ENCODE measurements at regions not wholly inside any gene's neighbourhood (a gene's known extent, or its start where the extent isn't known, plus 50 kb on each side); places are given as distances from the start of the nearest gene placed in this dataset.
"Not testable (repeated sequence)": the region's sequence is repeated elsewhere in the genome, so short reads cannot be mapped to it uniquely, and the experiment has no call there.

DNA sequence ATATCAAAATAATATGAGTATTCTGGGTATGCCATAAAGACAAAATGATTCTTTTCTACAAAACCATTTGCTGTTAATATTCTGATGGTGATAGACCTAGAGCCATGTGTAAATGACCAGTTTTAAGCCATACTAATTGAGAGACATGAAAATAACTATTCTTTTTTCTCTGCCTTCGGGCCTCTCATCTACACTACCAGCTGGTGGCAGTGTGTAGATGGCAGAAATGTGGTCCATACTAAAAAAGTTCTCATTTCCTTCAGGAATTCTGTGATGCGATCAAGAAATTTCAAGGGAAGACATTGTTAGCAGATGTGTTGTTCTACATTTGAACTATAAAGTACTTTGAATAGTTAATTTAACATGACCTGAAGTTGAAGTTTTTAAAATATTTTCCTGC, 485.2 kb downstream of the TRIB2 start:
- DNase-seq (ENCODE audit: low read depth in 2 of 2): no peak

DNA sequence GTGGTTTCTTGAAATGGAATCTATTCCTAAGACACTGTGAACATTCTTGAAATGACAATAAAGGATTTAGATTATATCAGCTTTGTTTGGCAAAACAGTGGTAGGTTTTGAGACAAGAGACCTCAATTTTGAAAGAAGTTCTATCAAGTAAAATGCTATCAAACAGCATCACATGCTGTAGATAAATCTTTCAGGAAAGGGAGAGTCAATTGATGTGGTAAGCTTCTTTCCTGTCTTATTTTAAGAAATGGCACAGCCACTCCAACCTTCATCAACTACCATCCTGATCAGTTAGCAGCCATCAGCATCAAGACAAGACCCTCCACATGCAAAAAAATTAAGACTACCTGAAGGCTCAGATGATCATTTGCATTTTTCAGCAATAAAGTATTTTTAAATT, 495.4 kb downstream of the TRIB2 start:
- no peak for DNase-seq (ENCODE audit: low read depth in 2 of 2)

DNA sequence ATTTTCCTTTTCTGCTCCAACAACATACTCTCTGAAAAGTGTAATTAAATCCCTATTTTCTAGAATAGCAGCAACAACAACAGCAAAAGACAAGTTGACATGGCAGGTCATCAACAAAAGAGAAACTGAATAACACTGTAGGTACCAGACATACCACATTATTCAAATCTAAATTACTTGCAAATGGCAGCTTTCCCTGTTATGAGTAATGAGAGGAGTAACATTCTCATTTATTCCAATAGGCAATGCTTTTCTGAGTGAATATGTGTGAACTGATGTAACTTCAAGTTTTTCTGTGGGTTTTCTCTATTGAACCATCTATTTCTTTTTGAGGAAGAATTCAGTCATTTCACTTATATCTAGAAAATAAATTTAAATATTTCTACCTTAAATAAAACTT, 501.5 kb downstream of the TRIB2 start:
- DNase-seq (ENCODE audit: low read depth in 2 of 2): no peak

DNA sequence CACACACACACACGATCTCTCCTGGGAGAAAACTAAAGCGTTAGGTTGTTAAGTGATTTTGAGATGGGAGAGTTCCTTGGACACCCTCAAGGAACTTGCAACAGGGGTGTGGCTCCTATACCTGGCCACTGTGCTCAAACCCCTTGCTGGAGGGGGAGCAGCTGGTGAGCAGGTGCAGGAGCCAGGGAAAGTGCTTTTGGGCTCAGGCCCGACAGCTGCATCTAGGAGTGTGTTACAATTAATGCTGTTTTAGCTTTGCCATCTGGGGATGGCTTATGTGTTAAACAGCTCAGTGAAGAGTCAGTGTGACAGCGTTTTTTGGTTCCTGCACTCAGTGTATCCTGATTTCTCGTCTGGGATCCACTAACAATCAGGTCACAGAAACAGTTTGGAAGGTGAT, 510.8 kb downstream of the TRIB2 start:
- no peak for DNase-seq (ENCODE audit: low read depth in 2 of 2)

DNA sequence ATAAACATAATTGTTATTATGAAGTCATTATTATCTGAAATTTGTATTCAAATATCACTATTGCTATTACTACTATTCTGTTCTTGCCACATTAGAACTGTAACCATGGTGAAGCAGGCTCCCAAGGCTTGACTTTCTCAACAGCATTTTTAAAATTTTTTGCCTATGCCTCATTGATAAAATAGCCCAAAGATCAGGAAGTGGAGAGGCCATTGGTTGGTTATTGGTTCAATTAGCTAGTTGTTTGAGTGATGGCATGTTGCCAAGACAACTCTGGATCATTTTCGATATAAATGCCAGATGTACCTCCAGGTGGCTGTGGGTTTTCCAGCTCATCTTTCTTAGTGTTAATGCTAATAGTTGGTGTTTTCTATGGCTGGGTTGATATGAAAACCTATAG, 513.5 kb downstream of the TRIB2 start:
- no peak for DNase-seq (ENCODE audit: low read depth in 2 of 2)

DNA sequence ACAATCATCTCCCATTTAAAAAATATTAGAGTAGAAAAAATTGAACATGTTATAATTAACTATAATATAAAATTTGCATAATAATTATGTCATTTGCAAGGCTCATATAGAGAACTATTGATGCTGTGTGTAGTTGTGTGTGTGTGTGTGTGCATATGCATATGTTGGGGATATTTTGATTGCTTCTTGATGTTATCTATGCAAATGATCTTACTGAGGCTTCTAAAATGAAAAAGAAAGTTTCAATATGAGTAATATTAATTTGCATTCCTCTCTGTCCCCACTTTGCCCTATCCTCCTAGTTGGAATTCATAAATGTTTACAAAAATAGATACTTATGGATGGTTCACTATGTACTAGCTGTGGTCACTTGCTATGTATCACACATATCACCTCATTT, 523.3 kb downstream of the TRIB2 start:
- DNase-seq (ENCODE audit: low read depth in 2 of 2): no peak

DNA sequence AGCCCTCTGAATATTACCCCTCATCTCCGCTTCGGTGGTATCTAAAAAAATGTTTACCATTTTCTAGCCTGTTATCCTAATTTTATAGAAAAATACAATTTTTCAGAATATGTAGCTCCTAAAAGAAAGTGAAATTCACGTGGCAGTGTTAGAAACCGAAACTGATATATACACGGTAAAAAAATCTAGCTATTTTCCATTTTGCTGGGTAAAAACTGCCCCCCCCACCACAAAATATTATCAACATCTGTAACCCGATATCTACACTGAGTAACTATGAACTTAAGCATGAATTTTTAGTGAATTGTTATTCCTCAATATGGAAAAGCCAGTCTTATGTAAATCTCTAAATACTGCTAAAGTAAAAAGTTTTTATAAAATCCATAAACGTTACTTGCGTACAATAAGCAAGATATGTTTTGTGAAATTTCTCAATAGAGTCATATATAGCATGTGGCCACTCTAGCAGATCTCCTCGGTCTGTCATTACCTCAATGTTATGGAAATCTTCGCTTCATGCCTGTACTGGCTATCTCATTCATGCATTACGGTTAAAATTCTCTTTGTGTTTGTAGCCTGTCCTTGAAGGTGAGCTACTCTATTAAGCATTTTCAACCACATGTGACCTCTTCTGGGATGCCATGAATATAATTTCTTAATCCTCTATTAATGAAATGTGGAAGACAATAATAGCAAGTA, 524.2 kb downstream of the TRIB2 start:
- no peak for DNase-seq (ENCODE audit: low read depth in 2 of 2)

DNA sequence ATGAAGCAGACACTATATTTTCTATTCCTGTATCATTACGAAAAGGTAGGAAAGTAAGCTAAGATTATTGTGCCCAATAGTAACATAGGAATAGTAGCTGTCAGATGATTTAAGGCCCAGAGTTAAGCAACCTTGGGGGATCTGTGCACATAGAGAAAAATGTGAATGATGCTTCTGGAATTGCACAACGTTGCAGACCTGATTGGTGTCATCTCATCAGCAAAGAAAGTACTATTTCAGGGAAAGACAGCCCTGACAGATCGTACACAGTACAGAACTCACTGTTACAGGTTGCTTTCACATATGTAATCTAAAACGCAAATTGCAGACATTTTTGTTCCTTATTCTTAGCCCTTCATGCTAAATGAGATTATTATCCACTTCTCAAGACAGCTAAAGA, 535.9 kb downstream of the TRIB2 start:
- DNase-seq (ENCODE audit: low read depth in 2 of 2): no peak

DNA sequence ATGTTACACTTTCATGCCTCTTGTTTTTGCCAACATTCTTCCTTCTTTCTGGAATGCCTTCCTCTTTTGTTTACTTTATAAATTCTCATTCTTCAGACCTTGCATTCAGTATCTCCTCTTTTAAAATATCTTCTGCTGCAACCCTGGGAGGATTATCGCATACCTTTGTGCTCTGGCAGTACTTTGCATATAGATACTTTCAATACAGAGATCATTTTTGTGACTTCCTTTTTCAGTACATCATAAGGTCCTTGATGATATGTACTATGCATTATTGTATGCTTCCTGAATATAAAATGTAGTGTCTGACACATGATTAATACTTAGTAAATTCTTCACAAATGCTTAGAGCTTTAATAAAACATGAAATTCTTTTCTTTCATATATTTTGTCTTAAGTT, 538.7 kb downstream of the TRIB2 start:
- DNase-seq (ENCODE audit: low read depth in 2 of 2): no peak

DNA sequence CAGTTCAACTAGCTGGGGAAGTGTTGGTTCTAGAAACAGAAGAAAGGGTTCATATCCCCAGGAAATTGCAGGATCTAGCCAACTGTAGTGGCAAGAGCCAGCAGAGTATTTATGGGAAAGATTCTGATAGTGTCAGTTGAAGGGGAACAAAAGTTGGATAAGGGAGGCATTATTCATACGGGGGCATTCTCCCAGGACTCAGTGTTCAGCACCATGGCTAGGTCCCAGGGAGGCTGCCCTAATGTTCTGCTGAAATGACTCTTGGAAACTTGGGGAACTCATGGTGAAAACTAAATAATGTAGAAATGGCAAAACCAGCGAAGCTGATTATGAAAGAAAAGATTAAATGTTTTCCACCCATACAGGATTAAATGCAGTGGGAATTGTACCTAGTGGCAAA, 543.7 kb downstream of the TRIB2 start:
- no peak for DNase-seq (ENCODE audit: low read depth in 2 of 2)

DNA sequence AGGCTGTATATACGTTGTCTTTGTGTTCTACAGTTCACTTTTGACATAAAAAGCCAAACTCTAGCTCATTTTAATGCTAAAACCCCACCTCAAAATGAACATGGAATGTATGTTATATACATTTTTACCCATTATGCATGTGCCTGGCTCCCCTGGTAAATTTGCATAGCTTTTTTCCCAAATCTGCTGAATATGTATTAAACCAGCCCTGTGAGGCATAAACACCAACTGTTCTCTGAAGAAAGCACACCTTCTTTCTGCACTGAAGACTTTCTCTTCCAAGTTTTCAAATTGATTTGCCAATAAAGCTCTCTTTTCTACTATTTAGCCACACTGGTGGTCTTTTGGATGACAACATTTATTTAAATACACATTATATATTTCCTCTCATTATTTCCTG, 549.4 kb downstream of the TRIB2 start:
- no peak for DNase-seq (ENCODE audit: low read depth in 2 of 2)

DNA sequence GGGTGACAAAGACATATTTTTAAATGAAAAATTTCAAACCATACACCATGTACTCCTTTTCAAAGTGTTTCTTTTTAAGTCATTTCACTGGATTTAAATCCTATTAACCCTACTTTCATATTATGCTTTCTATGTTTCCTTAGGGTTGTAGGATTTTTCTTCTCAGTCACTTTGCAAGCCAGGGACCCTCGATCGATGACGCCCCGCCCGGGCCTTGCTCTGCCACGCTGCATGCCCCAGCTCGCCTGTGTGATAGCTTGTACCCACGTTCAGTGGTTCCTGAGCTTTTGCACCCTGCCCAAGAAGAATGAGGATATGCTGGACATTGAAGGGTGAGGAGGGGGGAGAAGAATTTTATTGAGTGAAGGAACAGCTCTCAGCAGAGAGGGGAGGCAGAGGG, 568.0 kb downstream of the TRIB2 start:
- DNase-seq (ENCODE audit: low read depth in 2 of 2): no peak

DNA sequence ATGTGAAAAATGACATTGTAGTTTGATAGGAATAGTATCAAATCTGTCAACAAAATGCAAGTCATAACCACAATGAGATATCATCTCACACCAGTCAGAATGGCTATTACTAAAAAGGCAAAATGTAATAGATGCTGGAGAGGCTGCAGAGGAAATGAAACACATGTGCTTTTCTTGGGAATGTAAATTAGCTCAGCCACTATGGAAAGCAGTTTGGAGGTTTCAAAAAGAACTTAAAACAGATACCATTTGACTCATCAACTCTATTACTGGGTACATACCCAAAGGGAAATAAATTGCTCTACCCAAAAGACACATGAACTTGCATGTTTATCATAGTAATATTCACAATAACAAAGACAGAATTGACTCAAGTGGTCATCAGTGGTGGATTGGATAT, 572.6 kb downstream of the TRIB2 start:
- DNase-seq (ENCODE audit: low read depth in 2 of 2): no peak

DNA sequence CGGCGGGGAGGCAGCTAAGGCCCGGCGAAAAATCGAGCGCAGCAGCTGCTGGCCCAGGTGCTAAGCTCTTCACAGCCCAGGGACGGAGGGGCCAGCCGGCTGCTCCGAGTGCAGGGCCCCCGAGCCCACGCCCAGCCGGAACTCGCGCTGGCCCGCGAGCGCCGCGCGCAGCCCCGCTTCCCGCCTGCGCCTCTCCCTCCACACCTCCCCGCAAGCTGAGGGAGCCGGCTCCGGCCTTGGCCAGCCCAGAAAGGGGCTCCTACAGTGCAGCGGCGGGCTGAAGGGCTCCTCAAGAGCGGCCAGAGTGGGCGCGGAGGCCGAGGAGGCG, 591.7 kb downstream of the TRIB2 start:
- DNase-seq (ENCODE audit: low read depth in 2 of 2): not testable (repeated sequence)

DNA sequence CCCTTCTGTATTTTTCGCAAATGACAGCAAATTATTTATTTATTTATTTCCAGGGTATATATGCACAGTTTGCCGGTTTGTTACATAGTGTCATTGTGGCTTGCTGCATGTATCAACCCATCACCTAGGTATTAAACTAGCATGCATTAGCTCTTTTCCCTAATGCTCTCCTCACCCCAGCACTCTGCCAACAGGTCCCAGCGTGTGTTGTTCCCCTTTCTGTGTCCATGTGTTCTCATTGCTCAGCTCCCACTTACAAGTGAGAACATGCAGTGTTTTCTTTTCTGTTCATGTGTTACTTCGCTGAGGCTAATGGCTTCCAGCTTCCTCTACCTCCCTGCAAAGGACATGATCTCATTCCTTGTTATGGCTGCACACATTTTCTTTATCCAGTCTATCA, 592.3 kb downstream of the TRIB2 start:
- no peak for DNase-seq (ENCODE audit: low read depth in 2 of 2)

DNA sequence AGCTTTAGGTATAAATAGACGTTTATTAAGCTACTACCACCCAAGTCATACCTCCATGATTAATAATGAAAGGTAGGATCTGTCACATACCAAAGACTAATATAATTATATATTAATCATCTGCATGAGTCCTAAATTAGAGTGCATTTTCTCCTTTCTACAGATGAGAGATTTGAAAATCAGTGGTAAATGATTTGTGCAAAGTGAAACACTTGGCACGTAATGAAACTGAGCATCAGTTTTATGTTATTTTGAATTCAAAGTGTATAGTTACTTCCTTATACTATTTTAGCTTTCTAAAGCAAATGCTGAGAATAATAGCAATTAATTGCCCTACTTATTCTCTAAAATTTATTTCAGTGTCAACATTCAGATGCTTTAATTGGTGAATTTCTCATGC, 615.3 kb downstream of the TRIB2 start:
- DNase-seq (ENCODE audit: low read depth in 2 of 2): no peak

DNA sequence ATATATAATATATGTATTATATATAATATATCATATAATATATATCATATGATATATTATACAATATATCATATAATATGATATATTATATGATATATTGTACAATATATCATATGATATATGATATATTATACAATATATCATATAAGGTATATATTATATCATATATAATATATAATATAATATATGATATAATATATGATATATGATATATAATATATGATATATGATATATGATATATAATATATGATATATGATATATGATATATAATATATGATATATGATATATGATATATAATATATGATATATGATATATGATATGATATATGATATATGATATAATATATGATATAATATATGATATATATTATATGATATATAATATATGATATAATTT, 617.3 kb downstream of the TRIB2 start:
- not testable (repeated sequence) for DNase-seq (ENCODE audit: low read depth in 2 of 2)

DNA sequence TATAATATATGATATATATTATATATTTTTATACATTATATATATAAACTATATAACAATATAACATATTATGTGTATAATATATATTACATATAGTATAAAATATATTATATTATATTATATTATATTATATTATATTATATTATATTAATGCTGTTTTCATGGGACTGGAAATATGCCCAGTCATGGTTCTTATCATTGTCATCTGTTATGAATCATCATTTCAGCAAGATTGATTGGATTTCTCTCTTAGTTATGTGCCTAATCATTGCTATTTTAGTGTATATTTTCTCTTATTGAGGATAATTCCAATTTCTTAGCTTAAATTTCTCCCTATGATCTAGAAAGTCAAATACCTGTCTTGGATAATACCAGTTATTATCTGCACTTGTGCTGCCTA, 617.8 kb downstream of the TRIB2 start:
- DNase-seq (ENCODE audit: low read depth in 2 of 2): no peak

DNA sequence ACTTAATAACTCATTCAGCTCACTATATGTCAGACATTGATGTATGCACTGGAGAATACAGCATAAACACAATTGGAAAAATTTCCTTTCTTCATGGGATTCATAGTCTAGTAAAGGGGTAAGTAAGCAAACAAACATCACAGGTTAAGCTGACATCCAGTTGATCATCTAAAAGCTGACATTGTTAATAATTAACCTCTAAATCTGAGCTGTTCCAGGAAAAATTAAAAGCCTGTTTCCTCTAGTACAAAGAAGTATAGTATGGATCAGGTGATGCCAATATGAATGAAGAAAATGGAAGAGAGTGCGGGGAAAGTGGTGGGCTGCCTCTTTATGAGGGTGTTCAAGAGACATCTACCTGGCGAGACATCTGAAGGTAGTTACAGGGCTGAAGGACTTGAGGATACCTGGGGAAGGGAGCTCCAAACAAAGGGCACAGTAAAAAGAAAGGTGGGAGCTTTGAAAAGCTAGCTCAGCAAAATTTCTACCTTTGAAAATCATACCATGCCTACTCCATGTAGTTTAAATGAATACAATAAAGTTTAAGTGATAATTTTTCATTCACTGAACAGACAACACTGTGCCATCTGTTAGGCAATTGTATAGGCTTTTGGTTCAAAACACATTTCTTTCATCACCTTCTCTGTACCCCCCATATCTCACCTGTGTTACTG, 619.3 kb downstream of the TRIB2 start:
- no peak for DNase-seq (ENCODE audit: low read depth in 2 of 2)

DNA sequence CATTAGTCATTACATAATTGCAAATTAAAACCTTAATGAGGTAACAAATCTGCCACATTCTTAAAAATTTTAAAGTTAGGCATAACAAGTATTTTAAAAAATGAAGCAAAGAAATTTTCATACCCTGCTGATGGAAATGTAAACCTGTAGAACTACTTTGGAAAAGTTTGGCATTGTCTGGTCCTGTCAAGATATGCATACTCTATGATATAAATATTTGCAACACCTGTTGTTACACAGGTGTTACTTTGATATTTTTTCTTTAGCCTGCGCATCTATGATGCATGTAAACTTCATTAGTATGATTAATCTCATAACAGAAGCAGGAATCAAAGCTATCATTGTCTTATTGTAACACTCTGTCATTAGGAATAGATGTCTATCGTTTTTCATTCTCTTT, 634.3 kb downstream of the TRIB2 start:
- no peak for DNase-seq (ENCODE audit: low read depth in 2 of 2)

DNA sequence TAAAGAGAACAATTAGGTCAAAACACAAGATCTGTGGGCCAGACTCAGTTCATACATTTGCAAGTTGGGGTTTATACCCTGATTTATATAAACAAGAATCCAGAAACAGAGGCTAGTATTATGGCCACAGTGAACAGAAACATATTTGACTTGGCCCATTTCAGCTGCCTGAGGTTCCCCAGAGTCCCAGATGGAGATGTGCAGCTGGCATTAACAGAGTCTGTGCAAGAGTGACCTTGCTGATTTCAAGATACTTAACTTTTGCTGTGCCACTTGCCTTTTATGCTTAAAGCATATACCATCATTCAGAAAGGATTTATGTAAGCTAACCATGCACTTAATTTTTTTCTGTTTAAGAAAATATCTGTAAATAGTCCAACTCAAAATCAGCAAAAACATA, 636.3 kb downstream of the TRIB2 start:
- DNase-seq (ENCODE audit: low read depth in 2 of 2): no peak

DNA sequence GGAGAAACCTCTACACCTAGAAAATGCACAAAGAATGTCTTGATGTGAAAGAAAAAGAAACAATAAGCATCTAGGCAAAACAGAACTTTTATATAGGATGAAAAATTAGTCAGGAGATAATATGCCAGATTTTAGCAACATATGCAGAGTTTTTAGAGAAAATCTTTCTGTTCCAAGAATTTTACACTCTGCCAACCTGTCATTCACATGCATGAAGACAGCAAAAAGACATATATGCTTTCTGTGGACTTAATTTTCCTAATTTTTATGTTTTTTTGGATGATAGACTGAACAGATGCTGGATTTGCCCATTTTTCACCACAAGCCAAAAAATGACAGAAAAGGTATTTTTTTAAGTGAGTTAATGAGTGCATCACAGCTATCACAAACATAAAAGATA, 637.3 kb downstream of the TRIB2 start:
- DNase-seq (ENCODE audit: low read depth in 2 of 2): no peak

DNA sequence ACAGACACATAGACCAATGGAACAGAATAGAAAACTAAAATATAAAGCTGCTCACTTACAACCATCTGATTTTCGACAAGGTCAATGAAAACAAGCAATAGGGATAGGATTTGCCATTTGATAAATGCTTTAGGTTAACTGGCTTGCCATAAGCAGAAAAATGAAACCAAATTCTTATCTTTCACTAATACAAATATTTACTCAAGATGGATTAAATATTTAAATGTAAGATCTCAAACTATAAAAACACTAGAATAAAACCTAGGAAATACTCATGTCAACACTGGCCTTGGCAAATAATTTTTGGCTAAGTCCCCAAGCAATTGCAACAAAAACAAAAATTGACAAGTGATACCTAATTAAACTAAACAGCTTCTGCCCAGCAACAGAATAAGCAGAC, 665.2 kb downstream of the TRIB2 start:
- DNase-seq (ENCODE audit: low read depth in 2 of 2): not testable (repeated sequence)

DNA sequence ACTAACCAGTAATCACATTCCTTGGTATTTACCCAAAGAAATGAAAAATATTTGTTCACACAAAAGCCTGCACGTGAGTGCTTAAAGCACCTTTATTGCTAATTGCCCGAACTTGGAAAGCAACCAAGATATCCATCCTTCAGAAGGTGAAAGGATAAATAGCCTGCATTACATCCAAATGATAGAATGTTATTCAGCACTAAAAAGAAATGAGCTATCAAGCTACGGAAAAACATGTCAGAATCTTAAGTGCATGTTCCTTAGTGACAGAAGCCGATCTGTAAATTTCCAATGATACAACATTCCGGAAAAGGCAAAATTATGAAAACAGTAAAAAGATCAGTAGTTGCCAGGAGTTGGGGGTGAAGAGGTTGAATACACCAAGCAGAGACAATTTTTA, 672.4 kb downstream of the TRIB2 start:
- DNase-seq (ENCODE audit: low read depth in 2 of 2): not testable (repeated sequence)
